Rectal smooth muscle tissue (tissue), 1 donor: ENCODE measurements at regions not wholly inside any gene's neighbourhood (a gene's known extent, or its start where the extent isn't known, plus 50 kb on each side); places are given as distances from the start of the nearest gene placed in this dataset.

Experiments used
- H3K27ac ChIP-seq: one replicate; pipeline ENCODE4 v1.7.0; 2013; ENCODE audit warnings: low read depth, low read length, inconsistent platforms
- H3K27me3 ChIP-seq: one replicate; pipeline ENCODE4 v1.7.0; 2013; ENCODE audit warnings: low read length; ENCODE audit not compliant: control insufficient read depth, insufficient read depth
- H3K36me3 ChIP-seq: one replicate; pipeline ENCODE4 v1.7.0; 2013; ENCODE audit warnings: low read length; ENCODE audit not compliant: control insufficient read depth, insufficient read depth
- H3K4me1 ChIP-seq: one replicate; pipeline ENCODE4 v1.7.0; 2013; ENCODE audit warnings: low read length; ENCODE audit not compliant: control insufficient read depth, insufficient read depth
- H3K4me3 ChIP-seq: one replicate; pipeline ENCODE4 v1.7.0; 2013; ENCODE audit warnings: low read length
- H3K9ac ChIP-seq: one replicate; pipeline ENCODE4 v1.7.0; 2013; ENCODE audit warnings: low read length

- H3K27me3 ChIP-seq, result no peaks in the 10 kb centered on the region
- H3K36me3 ChIP-seq, result no peaks in the 10 kb centered on the region
- no peak overlapping the region for H3K27ac ChIP-seq
- no peak overlapping the region for H3K4me3 ChIP-seq
- peaks cover 10% of the 10 kb centered on the region for H3K4me1 ChIP-seq
- H3K9ac ChIP-seq, result no peak overlapping the region
Observed at GRCh38 chr15:29873947-29874411, 51.7 kb upstream of the TJP1 start.

- Histone ChIP-seq H3K27ac (no peak overlapping the region), H3K36me3 (no peaks in the 10 kb centered on the region), H3K9ac (no peak overlapping the region), H3K4me3 (no peak overlapping the region), H3K4me1 (peaks cover 10% of the 10 kb centered on the region), H3K27me3 (no peaks in the 10 kb centered on the region)
Observed at GRCh38 chr15:29873264-29873663, 51.0 kb upstream of the TJP1 start.

- H3K4me3 ChIP-seq, result no peak overlapping the region
- no peaks in the 10 kb centered on the region for H3K27me3 ChIP-seq
- no peak overlapping the region for H3K9ac ChIP-seq
- no peak overlapping the region for H3K27ac ChIP-seq
- H3K36me3 ChIP-seq, result no peaks in the 10 kb centered on the region
- peaks cover 10% of the 10 kb centered on the region for H3K4me1 ChIP-seq
Observed at GRCh38 chr15:29872716-29873115, 50.4 kb upstream of the TJP1 start.
